ENCODE measurements at regions not wholly inside any gene's neighbourhood (a gene's known extent, or its start where the extent isn't known, plus 50 kb on each side); places are given as distances from the start of the nearest gene placed in this dataset.

DNA sequence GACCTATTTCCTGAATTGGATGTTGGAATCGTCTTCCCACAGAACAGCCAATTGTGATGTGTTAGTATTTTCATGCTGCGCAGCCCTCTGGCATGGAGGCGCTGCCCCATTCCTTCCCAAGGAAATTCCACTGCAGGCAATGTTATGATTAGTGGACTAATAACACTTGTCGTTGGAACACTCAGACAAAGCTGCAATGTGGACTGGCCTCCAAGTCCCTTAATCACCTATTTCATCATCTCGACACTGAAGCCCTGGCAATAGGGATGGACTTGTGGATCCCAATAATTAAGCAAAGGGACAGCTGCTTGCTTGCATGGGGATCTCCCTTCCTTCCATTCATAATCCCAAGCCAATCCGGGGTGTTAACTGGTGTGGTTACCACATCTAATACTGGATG, 59.9 kb downstream of the PABIR2 start:
- CTCF ChIA-PET, result no interaction called here
- H3K4me3 ChIP-seq (ENCODE audit: low read depth, low read length, poor library complexity, severe bottlenecking), result no peak overlapping the region
- DNase-seq (ENCODE audit: low spot score), result no peak
- no peaks in the 10 kb centered on the region for H3K36me3 ChIP-seq (ENCODE audit: insufficient read depth, low read length, poor library complexity, severe bottlenecking)
- no peaks in the 10 kb centered on the region for H3K27me3 ChIP-seq (replicated peaks; ENCODE audit: insufficient read depth, low read depth, low read length, poor library complexity)
- no peak overlapping the region for H3K27ac ChIP-seq (ENCODE audit: low read depth, low read length, poor library complexity, severe bottlenecking)
- no peaks in the 10 kb centered on the region for H3K9me3 ChIP-seq (ENCODE audit: low read depth, low read length, poor library complexity, severe bottlenecking)
- no peak for TF ChIP-seq EZH2 (IDR thresholded peaks at IDR 0.05; ENCODE audit: borderline replicate concordance, low read depth, low read length, poor library complexity, severe bottlenecking)
- TF ChIP-seq, protein P1, sequence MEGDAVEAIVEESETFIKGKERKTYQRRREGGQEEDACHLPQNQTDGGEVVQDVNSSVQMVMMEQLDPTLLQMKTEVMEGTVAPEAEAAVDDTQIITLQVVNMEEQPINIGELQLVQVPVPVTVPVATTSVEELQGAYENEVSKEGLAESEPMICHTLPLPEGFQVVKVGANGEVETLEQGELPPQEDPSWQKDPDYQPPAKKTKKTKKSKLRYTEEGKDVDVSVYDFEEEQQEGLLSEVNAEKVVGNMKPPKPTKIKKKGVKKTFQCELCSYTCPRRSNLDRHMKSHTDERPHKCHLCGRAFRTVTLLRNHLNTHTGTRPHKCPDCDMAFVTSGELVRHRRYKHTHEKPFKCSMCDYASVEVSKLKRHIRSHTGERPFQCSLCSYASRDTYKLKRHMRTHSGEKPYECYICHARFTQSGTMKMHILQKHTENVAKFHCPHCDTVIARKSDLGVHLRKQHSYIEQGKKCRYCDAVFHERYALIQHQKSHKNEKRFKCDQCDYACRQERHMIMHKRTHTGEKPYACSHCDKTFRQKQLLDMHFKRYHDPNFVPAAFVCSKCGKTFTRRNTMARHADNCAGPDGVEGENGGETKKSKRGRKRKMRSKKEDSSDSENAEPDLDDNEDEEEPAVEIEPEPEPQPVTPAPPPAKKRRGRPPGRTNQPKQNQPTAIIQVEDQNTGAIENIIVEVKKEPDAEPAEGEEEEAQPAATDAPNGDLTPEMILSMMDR (conservative IDR thresholded peaks at IDR 0.05; ENCODE audit: low read depth, low read length), result no peak
- no TSS peak for BruUV-seq (replicated peaks)
- intact Hi-C loops (cut with micrococcal nuclease; ENCODE audit: unreplicated experiment), result no loop called here
- POLR2A ChIA-PET (ENCODE audit: low non-redundant PET), result no interaction called here
- peaks cover 22% of the 10 kb centered on the region for H3K4me1 ChIP-seq (ENCODE audit: insufficient read depth, low read length, poor library complexity, severe bottlenecking)

DNA sequence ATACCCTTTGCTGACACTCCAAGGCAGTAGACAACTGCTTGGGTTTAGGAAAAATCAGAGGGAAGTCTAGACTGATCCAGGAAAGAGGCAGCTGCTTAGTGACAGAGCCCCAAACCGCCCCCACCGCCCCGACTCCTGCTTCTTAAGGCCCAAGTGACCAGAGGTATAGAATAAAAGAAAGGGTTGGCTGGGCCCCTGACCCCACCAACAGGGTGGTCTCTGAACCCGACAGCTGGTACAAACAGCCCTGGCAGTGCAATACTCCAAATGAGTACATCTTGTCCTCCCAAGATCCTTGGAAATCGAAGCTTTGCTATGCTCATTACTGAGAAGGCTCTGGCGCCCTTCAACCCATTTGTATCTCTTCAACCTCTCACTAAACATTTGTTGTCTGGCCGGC, 60.6 kb downstream of the PABIR2 start:
- CTCF ChIA-PET, result no interaction called here
- Histone ChIP-seq H3K4me1 (ENCODE audit: insufficient read depth, low read length, poor library complexity, severe bottlenecking) (peaks cover 22% of the 10 kb centered on the region), H3K36me3 (ENCODE audit: insufficient read depth, low read length, poor library complexity, severe bottlenecking) (no peaks in the 10 kb centered on the region), H3K4me3 (ENCODE audit: low read depth, low read length, poor library complexity, severe bottlenecking) (no peak overlapping the region), H3K9me3 (ENCODE audit: low read depth, low read length, poor library complexity, severe bottlenecking) (no peaks in the 10 kb centered on the region), H3K27ac (ENCODE audit: low read depth, low read length, poor library complexity, severe bottlenecking) (no peak overlapping the region), H3K27me3 (replicated peaks; ENCODE audit: insufficient read depth, low read depth, low read length, poor library complexity) (no peaks in the 10 kb centered on the region)
- DNase-seq (ENCODE audit: low spot score), result no peak
- no TSS peak for BruUV-seq (replicated peaks)
- intact Hi-C loops (cut with micrococcal nuclease; ENCODE audit: unreplicated experiment), result no loop called here
- POLR2A ChIA-PET (ENCODE audit: low non-redundant PET), result no interaction called here
- TF ChIP-seq, protein P1 (conservative IDR thresholded peaks at IDR 0.05; ENCODE audit: low read depth, low read length), result no peak
- TF ChIP-seq EZH2 (IDR thresholded peaks at IDR 0.05; ENCODE audit: borderline replicate concordance, low read depth, low read length, poor library complexity, severe bottlenecking), result no peak

DNA sequence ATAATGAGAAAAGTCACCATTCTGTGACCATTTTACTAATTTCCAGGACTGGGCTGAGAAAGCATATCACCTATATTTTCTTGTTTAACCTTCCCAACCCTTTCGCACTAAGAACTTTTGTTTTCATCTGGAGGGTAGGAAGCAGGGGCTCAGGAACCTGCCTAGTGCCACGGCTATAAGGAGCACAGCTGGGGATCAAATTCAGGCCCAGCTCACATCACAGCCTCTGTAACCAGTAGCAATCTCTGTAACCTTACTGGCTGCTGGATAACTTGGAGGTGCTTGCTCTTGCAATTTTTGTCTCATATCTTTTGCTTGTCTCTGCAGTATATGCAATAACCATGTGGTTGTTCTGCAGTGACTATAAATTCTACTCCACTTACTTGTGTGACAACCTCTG, 62.0 kb downstream of the PABIR2 start:
- Histone ChIP-seq H3K4me1 (ENCODE audit: insufficient read depth, low read length, poor library complexity, severe bottlenecking) (peaks cover 22% of the 10 kb centered on the region), H3K27ac (ENCODE audit: low read depth, low read length, poor library complexity, severe bottlenecking) (no peak overlapping the region), H3K36me3 (ENCODE audit: insufficient read depth, low read length, poor library complexity, severe bottlenecking) (no peaks in the 10 kb centered on the region), H3K27me3 (replicated peaks; ENCODE audit: insufficient read depth, low read depth, low read length, poor library complexity) (no peaks in the 10 kb centered on the region), H3K9me3 (ENCODE audit: low read depth, low read length, poor library complexity, severe bottlenecking) (no peaks in the 10 kb centered on the region), H3K4me3 (ENCODE audit: low read depth, low read length, poor library complexity, severe bottlenecking) (no peak overlapping the region)
- ChIA-PET CTCF (no interaction called here), POLR2A (ENCODE audit: low non-redundant PET) (no interaction called here)
- peak; percentile 15 for DNase-seq (ENCODE audit: low spot score)
- intact Hi-C loops (cut with micrococcal nuclease; ENCODE audit: unreplicated experiment), result no loop called here
- TF ChIP-seq, protein P1 (conservative IDR thresholded peaks at IDR 0.05; ENCODE audit: low read depth, low read length), result no peak
- no peak for TF ChIP-seq EZH2 (IDR thresholded peaks at IDR 0.05; ENCODE audit: borderline replicate concordance, low read depth, low read length, poor library complexity, severe bottlenecking)
- BruUV-seq (replicated peaks), result no TSS peak
